ENCODE measurements at regions not wholly inside any gene's neighbourhood (a gene's known extent, or its start where the extent isn't known, plus 50 kb on each side); places are given as distances from the start of the nearest gene placed in this dataset.

GRCh38 chr11:116692318-116693101 lies 80.3 kb downstream of the BUD13 start:
- DNase-seq (ENCODE audit: low spot score): no peak
- Mint-ChIP-seq H3K36me3 (ENCODE audit: low read depth, unreplicated experiment) (no peaks in the 10 kb centered on the region), H3K4me3 (ENCODE audit: unreplicated experiment) (no peak overlapping the region), H3K27ac (ENCODE audit: unreplicated experiment) (no peak overlapping the region), H3K4me1 (ENCODE audit: unreplicated experiment) (peaks cover 3% of the 10 kb centered on the region), H3K27me3 (ENCODE audit: unreplicated experiment) (peaks cover 1% of the 10 kb centered on the region), H3K9me3 (ENCODE audit: unreplicated experiment) (no peaks in the 10 kb centered on the region)
- TF ChIP-seq CTCF (IDR thresholded peaks at IDR 0.05; ENCODE audit: unreplicated experiment): no peak

- H3K4me1 Mint-ChIP-seq (ENCODE audit: unreplicated experiment): peaks cover 3% of the 10 kb centered on the region
- peaks cover 1% of the 10 kb centered on the region for H3K27me3 Mint-ChIP-seq (ENCODE audit: unreplicated experiment)
- TF ChIP-seq CTCF (IDR thresholded peaks at IDR 0.05; ENCODE audit: unreplicated experiment): peak; percentile 87
- peak; percentile 68 for DNase-seq (ENCODE audit: low spot score)
- H3K4me3 Mint-ChIP-seq (ENCODE audit: unreplicated experiment): no peak overlapping the region
- no peaks in the 10 kb centered on the region for H3K36me3 Mint-ChIP-seq (ENCODE audit: low read depth, unreplicated experiment)
- H3K9me3 Mint-ChIP-seq (ENCODE audit: unreplicated experiment): no peaks in the 10 kb centered on the region
- no peak overlapping the region for H3K27ac Mint-ChIP-seq (ENCODE audit: unreplicated experiment)
These were observed 81.0 kb downstream of the BUD13 start for GRCh38 chr11:116691771-116692177.

GRCh38 chr11:116690611-116691010 lies 82.2 kb downstream of the BUD13 start:
- no peak for TF ChIP-seq CTCF (IDR thresholded peaks at IDR 0.05; ENCODE audit: unreplicated experiment)
- no peaks in the 10 kb centered on the region for H3K36me3 Mint-ChIP-seq (ENCODE audit: low read depth, unreplicated experiment)
- no peaks in the 10 kb centered on the region for H3K9me3 Mint-ChIP-seq (ENCODE audit: unreplicated experiment)
- peaks cover 3% of the 10 kb centered on the region for H3K4me1 Mint-ChIP-seq (ENCODE audit: unreplicated experiment)
- H3K27me3 Mint-ChIP-seq (ENCODE audit: unreplicated experiment): peaks cover 1% of the 10 kb centered on the region
- no peak overlapping the region for H3K27ac Mint-ChIP-seq (ENCODE audit: unreplicated experiment)
- no peak for DNase-seq (ENCODE audit: low spot score)
- no peak overlapping the region for H3K4me3 Mint-ChIP-seq (ENCODE audit: unreplicated experiment)

GRCh38 chr11:116689413-116690127 lies 83.2 kb downstream of the BUD13 start:
- no peak for TF ChIP-seq CTCF (IDR thresholded peaks at IDR 0.05; ENCODE audit: unreplicated experiment)
- Mint-ChIP-seq H3K4me3 (ENCODE audit: unreplicated experiment) (no peak overlapping the region), H3K27me3 (ENCODE audit: unreplicated experiment) (peaks cover 1% of the 10 kb centered on the region)

GRCh38 chr11:116688202-116688540 lies 84.6 kb downstream of the BUD13 start:
- no peak for DNase-seq (ENCODE audit: low spot score)
- Mint-ChIP-seq H3K27ac (ENCODE audit: unreplicated experiment) (no peak overlapping the region), H3K36me3 (ENCODE audit: low read depth, unreplicated experiment) (no peaks in the 10 kb centered on the region), H3K9me3 (ENCODE audit: unreplicated experiment) (no peaks in the 10 kb centered on the region), H3K4me1 (ENCODE audit: unreplicated experiment) (no peaks in the 10 kb centered on the region), H3K27me3 (ENCODE audit: unreplicated experiment) (peaks cover 1% of the 10 kb centered on the region), H3K4me3 (ENCODE audit: unreplicated experiment) (no peak overlapping the region)
- TF ChIP-seq CTCF (IDR thresholded peaks at IDR 0.05; ENCODE audit: unreplicated experiment): no peak

More at GRCh38 chr11:116689413-116690127, 83.2 kb downstream of the BUD13 start:
- H3K9me3 Mint-ChIP-seq (ENCODE audit: unreplicated experiment): no peaks in the 10 kb centered on the region
- H3K36me3 Mint-ChIP-seq (ENCODE audit: low read depth, unreplicated experiment): no peaks in the 10 kb centered on the region
- no peaks in the 10 kb centered on the region for H3K4me1 Mint-ChIP-seq (ENCODE audit: unreplicated experiment)
- DNase-seq (ENCODE audit: low spot score): no peak
- no peak overlapping the region for H3K27ac Mint-ChIP-seq (ENCODE audit: unreplicated experiment)

Data from endothelial cell (in vitro differentiated cells).